IMR-90 (cell line): ENCODE measurements at regions not wholly inside any gene's neighbourhood (a gene's known extent, or its start where the extent isn't known, plus 50 kb on each side); places are given as distances from the start of the nearest gene placed in this dataset.

Source experiments
- ATAC-seq: fragments of 200-7000 bp; cut with Tn5 transposase; 2 replicates; pipeline ENCODE4 v1.9.1; 2020; ENCODE audit warnings: low read depth, mild to moderate bottlenecking, moderate library complexity
- BruUV-seq: library from RNA; stranded (reverse); fragments of 400-500 nt; replicated peaks from 2 replicates; lab custom pipeline; 2021; lab: Mats Ljungman, UMichigan
- CTCF ChIA-PET: fragments of 300-600 bp; formaldehyde crosslinking; extraction: SDS; loops from one replicate; lab custom pipeline; 2021; ENCODE audit warnings: antibody characterized with exemption; lab: Yijun Ruan, JAX
- POLR2A ChIA-PET: fragments of 300-600 bp; sonication (Branson Sonifier 250); formaldehyde crosslinking; loops from one replicate; lab custom pipeline; 2022; ENCODE audit warnings: antibody characterized with exemption; ENCODE audit not compliant: unreplicated experiment; lab: Charles Lee
- DNase-seq: peaks from one replicate; pipeline ENCODE4 v3.0.0; 2013
- H2AFZ ChIP-seq: replicated peaks from 2 replicates; pipeline ENCODE3; 2013; ENCODE audit warnings: low read length, mild to moderate bottlenecking; ENCODE audit not compliant: poor library complexity
- H2AK5ac ChIP-seq: 2 replicates; pipeline ENCODE4 v1.6.1; 2013; ENCODE audit warnings: low read depth, low read length, inconsistent platforms
- H2AK9ac ChIP-seq: replicated peaks from 2 replicates; pipeline ENCODE3; 2013; ENCODE audit warnings: mild to moderate bottlenecking, low read depth, low read length, moderate library complexity; ENCODE audit not compliant: poor library complexity
- H2BK120ac ChIP-seq: 2 replicates; pipeline ENCODE4 v1.6.1; 2013; ENCODE audit warnings: low read depth, low read length, inconsistent platforms
- H2BK15ac ChIP-seq: 3 replicates; pipeline ENCODE4 v1.6.1; 2013; ENCODE audit warnings: low read depth, low read length, inconsistent platforms
- H2BK20ac ChIP-seq: 2 replicates; pipeline ENCODE4 v1.6.1; 2013; ENCODE audit warnings: low read depth, mild to moderate bottlenecking, inconsistent platforms, low read length, moderate library complexity
- H2BK5ac ChIP-seq: 2 replicates; pipeline ENCODE4 v1.6.1; 2013; ENCODE audit warnings: mild to moderate bottlenecking, low read depth, low read length, inconsistent platforms; ENCODE audit not compliant: poor library complexity, severe bottlenecking
- H3K14ac ChIP-seq: replicated peaks from 2 replicates; pipeline ENCODE4 v1.6.1; 2013; ENCODE audit warnings: low read depth, low read length, inconsistent platforms
- H3K18ac ChIP-seq: 2 replicates; pipeline ENCODE4 v1.6.1; 2013; ENCODE audit warnings: low read depth, low read length, control low read depth
- H3K23ac ChIP-seq: 2 replicates; pipeline ENCODE4 v1.6.1; 2013; ENCODE audit warnings: low read depth, low read length, inconsistent platforms
- H3K27ac ChIP-seq: 2 replicates; pipeline ENCODE4 v1.5.1; 2013; ENCODE audit warnings: mild to moderate bottlenecking, control low read depth, low read length; ENCODE audit not compliant: insufficient read depth
- H3K27me3 ChIP-seq: 2 replicates; pipeline ENCODE4 v1.6.1; 2013; ENCODE audit warnings: low read length; ENCODE audit not compliant: control insufficient read depth, insufficient read depth
- H3K36me3 ChIP-seq: 2 replicates; pipeline ENCODE4 v1.6.1; 2013; ENCODE audit warnings: low read length, mixed read lengths; ENCODE audit not compliant: control insufficient read depth, insufficient read depth
- H3K4ac ChIP-seq: 2 replicates; pipeline ENCODE4 v1.6.1; 2013; ENCODE audit warnings: low read depth, low read length, inconsistent platforms
- H3K4me1 ChIP-seq: 2 replicates; pipeline ENCODE4 v1.6.1; 2013; ENCODE audit warnings: low read length, mixed read lengths; ENCODE audit not compliant: control insufficient read depth, insufficient read depth
- H3K4me2 ChIP-seq: 2 replicates; pipeline ENCODE4 v1.6.1; 2013; ENCODE audit warnings: low read depth, mild to moderate bottlenecking, control low read depth, low read length, moderate library complexity
- H3K4me3 ChIP-seq: 2 replicates; pipeline ENCODE4 v1.5.1; 2013; ENCODE audit warnings: low read depth, mild to moderate bottlenecking, control low read depth, low read length, moderate library complexity; ENCODE audit not compliant: insufficient read depth
- H3K56ac ChIP-seq: 2 replicates; pipeline ENCODE4 v1.6.1; 2013; ENCODE audit warnings: low read length, inconsistent platforms; ENCODE audit not compliant: insufficient read depth; ENCODE audit errors: extremely low read depth
- H3K79me1 ChIP-seq, 2 experiments: 2 replicates each; pipeline ENCODE4 v1.6.1; 2013; ENCODE audit warnings: low read length in 2 of 2, inconsistent platforms in 1 of 2, low read depth in 1 of 2
- H3K9ac ChIP-seq: 2 replicates; pipeline ENCODE4 v1.6.1; 2013; ENCODE audit warnings: low read depth, low read length, control low read depth
- H3K9me1 ChIP-seq: 2 replicates; pipeline ENCODE4 v1.6.1; 2013; ENCODE audit warnings: low read length, inconsistent platforms; ENCODE audit not compliant: insufficient read depth
- H3K9me3 ChIP-seq: 2 replicates; pipeline ENCODE4 v1.6.1; 2013; ENCODE audit warnings: low read length; ENCODE audit not compliant: control insufficient read depth, insufficient read depth
- H4K20me1 ChIP-seq: 2 replicates; pipeline ENCODE4 v1.6.1; 2013; ENCODE audit warnings: low read length, inconsistent platforms; ENCODE audit not compliant: insufficient read depth
- H4K5ac ChIP-seq: 2 replicates; pipeline ENCODE4 v1.6.1; 2013; ENCODE audit warnings: mild to moderate bottlenecking, low read depth, low read length, control low read depth
- H4K8ac ChIP-seq, 2 experiments: 2 replicates each; pipeline ENCODE4 v1.6.1; 2013; ENCODE audit warnings: low read depth in 2 of 2, low read length in 2 of 2, control low read depth in 1 of 2, inconsistent platforms in 1 of 2
- H4K91ac ChIP-seq: 2 replicates; pipeline ENCODE4 v1.6.1; 2013; ENCODE audit warnings: low read depth, low read length, inconsistent platforms; ENCODE audit not compliant: insufficient read depth
- CEBPB ChIP-seq: IDR thresholded peaks from 2 replicates; pipeline ENCODE4 v1.6.1; 2012; ENCODE audit warnings: low read depth, low read length, improper control_type of control experiment
- CTCF ChIP-seq: conservative IDR thresholded peaks from 2 replicates; pipeline ENCODE4 v1.5.1; 2012; ENCODE audit warnings: mild to moderate bottlenecking, low read depth, low read length, improper control_type of control experiment
- MXI1 ChIP-seq: IDR thresholded peaks from 2 replicates; pipeline ENCODE4 v1.6.1; 2012; ENCODE audit warnings: low read depth, mild to moderate bottlenecking, low read length, moderate library complexity, borderline replicate concordance
- POLR2A ChIP-seq: IDR thresholded peaks from 2 replicates; pipeline ENCODE4 v1.6.1; 2012; ENCODE audit warnings: mild to moderate bottlenecking, low read depth, low read length
- RCOR1 ChIP-seq: IDR thresholded peaks from 2 replicates; pipeline ENCODE4 v1.6.1; 2012; ENCODE audit warnings: mild to moderate bottlenecking, low read length, improper control_type of control experiment; ENCODE audit not compliant: insufficient replicate concordance
- WGBS, 2 experiments: methylation state at CpG; one replicate each; pipeline versions ENCODE4 v1.1.5 to v1.1.7; 2013; ENCODE audit warnings: missing lambda C conversion rate in 2 of 2; ENCODE audit not compliant: insufficient read length in 1 of 2; ENCODE audit errors: extremely low coverage in 2 of 2; 5-methylcytosine and 5-hydroxymethylcytosine counted together
- dilution Hi-C: fragments of 300-500 bp; cut with HindIII; formaldehyde crosslinking; loops from one replicate; pipeline ENCODE4 v1.14.3; 2018; ENCODE audit warnings: low sequenced_read_pairs; ENCODE audit not compliant: unreplicated experiment
- in situ Hi-C: fragments of 300-500 bp; cut with MboI; formaldehyde crosslinking; loops from 3 replicates; pipeline ENCODE4 v1.14.3; 2019; ENCODE audit warnings: low sequenced_read_pairs, inconsistent platforms, mixed read lengths
- intact Hi-C: fragments of 100-400 bp; cut with micrococcal nuclease; formaldehyde crosslinking; loops from 2 replicates; pipeline ENCODE4 v1.10.0; 2022

GRCh38 chrX:85517994-85518718 lies 138.7 kb upstream of the POF1B start:
- dilution Hi-C loops, result no loop called here
- ATAC-seq, result no peak
- ChIA-PET CTCF (no interaction called here), POLR2A (no interaction called here)
- Histone ChIP-seq H3K36me3 (no peaks in the 10 kb centered on the region), H3K18ac (no peak overlapping the region), H4K8ac (no peak overlapping the region), H3K23ac (no peak overlapping the region), H3K4me3 (no peak overlapping the region), H2AK9ac (no peak overlapping the region), H4K5ac (no peak overlapping the region), H2AK5ac (no peak overlapping the region), H4K91ac (no peak overlapping the region), H3K27me3 (no peaks in the 10 kb centered on the region), H2BK20ac (no peak overlapping the region), H3K4ac (no peak overlapping the region), H3K14ac (no peak overlapping the region), H3K79me1 (no peaks in the 10 kb centered on the region), H3K56ac (no peak overlapping the region), H3K4me1 (no peaks in the 10 kb centered on the region), H3K27ac (no peak overlapping the region), H4K20me1 (no peaks in the 10 kb centered on the region), H3K9ac (no peak overlapping the region), H2BK120ac (no peak overlapping the region), H2BK15ac (no peak overlapping the region), H3K4me2 (no peak overlapping the region), H2AFZ (no peak overlapping the region), H3K9me1 (no peaks in the 10 kb centered on the region), H3K9me3 (no peaks in the 10 kb centered on the region), H2BK5ac (no peak overlapping the region)
- in situ Hi-C loops, result no loop called here
- no TSS peak for BruUV-seq
- no peak for TF ChIP-seq POLR2A
- no peak for TF ChIP-seq MXI1
- no peak for TF ChIP-seq CEBPB
- TF ChIP-seq CTCF, result no peak
- TF ChIP-seq RCOR1, result no peak
- no peak for DNase-seq
- no CpG with 5 or more reads among the region's 2 CpGs for WGBS, 2 experiments
- intact Hi-C loops, result no loop called here
